ENCODE measurements at regions not wholly inside any gene's neighbourhood (a gene's known extent, or its start where the extent isn't known, plus 50 kb on each side); places are given as distances from the start of the nearest gene placed in this dataset.

- BruUV-seq (replicated peaks) = no TSS peak
- no peak for FAIRE-seq
- no peaks in the 10 kb centered on the region for H3K9me1 ChIP-seq (ENCODE audit: control insufficient read depth, insufficient read depth, low read length)
- H3K9ac ChIP-seq (ENCODE audit: insufficient read depth in 1 of 2, low read depth in 2 of 2, low read length in 2 of 2) = no peak overlapping the region
- H4K20me1 ChIP-seq (replicated peaks; ENCODE audit: control insufficient read depth, insufficient read depth, low read length) = no peaks in the 10 kb centered on the region
- H2AFZ ChIP-seq (ENCODE audit: low read depth, low read length) = no peak overlapping the region
- ChIA-PET POLR2A (interaction anchor here (0.6 to 1.0 kb wide), 3 partner anchors 9 to 559 kb away, joined by 3 to 4 read pairs (median 3); no protein-coding TSS in a partner anchor), CTCF (ENCODE audit: low intra/inter-chr PET ratio) (no interaction called here)
- H3K27me3 ChIP-seq (ENCODE audit: control insufficient read depth in 2 of 2, insufficient read depth in 2 of 2, low read length in 2 of 2) = no peaks in the 10 kb centered on the region
- in situ Hi-C loops (cut with MboI) = no loop called here
- 0% methylated on average over 7 of the region's 7 CpGs for WGBS (ENCODE audit: insufficient coverage, low coverage, missing lambda C conversion rate)
- no peaks in the 10 kb centered on the region for H3K36me3 ChIP-seq (ENCODE audit: control insufficient read depth, insufficient read depth, low read length)
- no peak for ATAC-seq
- H3K27ac ChIP-seq (ENCODE audit: extremely low read depth, low read depth, low read length) = no peak overlapping the region
- H3K4me1 ChIP-seq (replicated peaks in 1 of 2; ENCODE audit: control insufficient read depth in 2 of 2, insufficient read depth in 2 of 2, low read length in 2 of 2) = no peaks in the 10 kb centered on the region
- DNase-seq (ENCODE audit: extremely low read depth in 1 of 4, low spot score in 3 of 4) = no peak
- H3K9me3 ChIP-seq (replicated peaks; ENCODE audit: control insufficient read depth, insufficient read depth, low read depth, low read length) = no peaks in the 10 kb centered on the region
- H3K79me2 ChIP-seq (ENCODE audit: control insufficient read depth, insufficient read depth, low read length) = no peaks in the 10 kb centered on the region
- intact Hi-C loops (cut with micrococcal nuclease) = no loop called here
- TF ChIP-seq RNF2 (IDR thresholded peaks at IDR 0.05) (no peak), ZNF133 (CRISPR knock-in tag; IDR thresholded peaks at IDR 0.05) (no peak)
- no peak overlapping the region for H3K4me2 ChIP-seq (ENCODE audit: insufficient read depth, low read length)
- H3K4me3 ChIP-seq = no peak overlapping the region
These were observed 506.6 kb upstream of the MPDZ start for GRCh38 chr9:13786131-13786530.

GRCh38 chr9:13779106-13779505, 499.6 kb upstream of the MPDZ start:
- H3K4me1 ChIP-seq (replicated peaks in 1 of 2; ENCODE audit: control insufficient read depth in 2 of 2, insufficient read depth in 2 of 2, low read length in 2 of 2) = no peaks in the 10 kb centered on the region
- no peak overlapping the region for H3K9ac ChIP-seq (ENCODE audit: insufficient read depth in 1 of 2, low read depth in 2 of 2, low read length in 2 of 2)
- no peak for FAIRE-seq
- H3K4me2 ChIP-seq (ENCODE audit: insufficient read depth, low read length) = no peak overlapping the region
- POLR2A ChIA-PET = no interaction called here
- no peaks in the 10 kb centered on the region for H3K27me3 ChIP-seq (ENCODE audit: control insufficient read depth in 2 of 2, insufficient read depth in 2 of 2, low read length in 2 of 2)
- in situ Hi-C loops (cut with MboI) (no loop called here), intact Hi-C loops (cut with micrococcal nuclease) (no loop called here)
- no peaks in the 10 kb centered on the region for H3K9me3 ChIP-seq (replicated peaks; ENCODE audit: control insufficient read depth, insufficient read depth, low read depth, low read length)
- no peak for DNase-seq (ENCODE audit: extremely low read depth in 1 of 4, low spot score in 3 of 4)
- ATAC-seq = no peak
- no peaks in the 10 kb centered on the region for H3K36me3 ChIP-seq (ENCODE audit: control insufficient read depth, insufficient read depth, low read length)
- no peaks in the 10 kb centered on the region for H3K79me2 ChIP-seq (ENCODE audit: control insufficient read depth, insufficient read depth, low read length)
- no TSS peak for BruUV-seq (replicated peaks)
- H3K27ac ChIP-seq (ENCODE audit: extremely low read depth, low read depth, low read length) = no peak overlapping the region
- H2AFZ ChIP-seq (ENCODE audit: low read depth, low read length) = no peak overlapping the region
- H3K4me3 ChIP-seq = no peak overlapping the region
- CTCF ChIA-PET (ENCODE audit: low intra/inter-chr PET ratio) = no interaction called here
- 4% methylated on average over 5 of the region's 5 CpGs for WGBS (ENCODE audit: insufficient coverage, low coverage, missing lambda C conversion rate)
- no peaks in the 10 kb centered on the region for H3K9me1 ChIP-seq (ENCODE audit: control insufficient read depth, insufficient read depth, low read length)
- no peaks in the 10 kb centered on the region for H4K20me1 ChIP-seq (replicated peaks; ENCODE audit: control insufficient read depth, insufficient read depth, low read length)
- TF ChIP-seq TCF7L2 (IDR thresholded peaks at IDR 0.05; ENCODE audit: low read depth, low read length) (no peak), HLTF (IDR thresholded peaks at IDR 0.05) (no peak), XRCC4 (IDR thresholded peaks at IDR 0.05; ENCODE audit: extremely low read depth, insufficient read depth, insufficient read length) (no peak), NR2C2 (CRISPR knock-in tag; IDR thresholded peaks at IDR 0.05) (no peak), NR2C2 (tag; IDR thresholded peaks at IDR 0.05) (no peak), ZNF609 (CRISPR knock-in tag; IDR thresholded peaks at IDR 0.05; ENCODE audit: borderline replicate concordance) (no peak), PHTF2 (CRISPR knock-in tag; IDR thresholded peaks at IDR 0.05) (no peak), RAD51 (IDR thresholded peaks at IDR 0.05; ENCODE audit: borderline replicate concordance, low read depth) (no peak), RBM39 (optimal IDR thresholded peaks at IDR 0.05; ENCODE audit: low read depth, low read length) (no peak), ZKSCAN8 (CRISPR knock-in tag; IDR thresholded peaks at IDR 0.05) (no peak), ZNF778 (CRISPR knock-in tag; IDR thresholded peaks at IDR 0.05) (no peak), RBM14 (IDR thresholded peaks at IDR 0.05; ENCODE audit: borderline replicate concordance, insufficient read depth, low read depth, low read length) (no peak)

Data from K562 (cell line).